ENCODE measurements at regions not wholly inside any gene's neighbourhood (a gene's known extent, or its start where the extent isn't known, plus 50 kb on each side); places are given as distances from the start of the nearest gene placed in this dataset.

DNA sequence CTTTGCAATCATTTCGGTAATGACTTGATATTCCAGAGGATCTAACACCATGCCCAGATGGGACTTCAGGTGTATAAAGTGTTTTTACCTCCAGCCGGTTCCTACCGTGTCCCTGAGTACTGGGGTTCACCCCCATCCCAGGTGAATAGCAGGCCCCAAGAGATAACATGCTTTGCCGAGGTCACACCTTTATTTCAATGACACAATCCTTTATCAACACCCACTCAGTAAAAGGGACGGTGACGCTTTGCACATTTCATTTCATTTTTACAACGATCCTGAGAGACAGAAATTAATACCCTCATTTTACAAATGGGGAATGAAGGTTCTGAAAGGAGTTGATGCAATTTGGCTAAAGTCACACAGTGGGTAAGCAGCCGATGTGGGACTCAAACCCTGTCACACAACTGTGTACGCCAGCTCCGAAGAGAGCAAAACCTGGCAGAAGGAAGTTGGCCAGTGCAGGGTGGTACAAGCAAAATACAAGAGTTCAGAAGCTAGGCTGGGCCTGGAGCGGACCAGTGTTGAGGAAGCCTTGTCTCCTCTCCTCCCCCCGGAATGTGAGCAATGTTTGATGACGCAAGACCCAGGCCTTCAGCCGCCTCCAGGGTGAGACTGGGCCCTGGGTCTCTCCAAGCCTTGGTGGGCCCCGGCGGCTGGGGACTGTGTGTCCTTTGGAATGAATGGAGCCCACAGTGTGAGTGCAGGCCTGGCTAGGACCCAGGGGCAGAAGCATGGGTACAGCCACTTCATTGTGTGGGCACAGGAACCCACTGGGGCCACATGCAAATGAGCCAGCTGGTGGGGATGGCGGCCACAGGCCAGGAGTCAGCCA is 139.6 kb upstream of the MYCN start:
- Histone ChIP-seq H4K20me1 (ENCODE audit: control insufficient read depth, extremely low read depth, insufficient read depth, low read length) (no peaks in the 10 kb centered on the region), H3K9ac (ENCODE audit: insufficient read depth, low read length) (no peak overlapping the region), H3K27me3 (ENCODE audit: control insufficient read depth, insufficient read depth, low read length) (no peaks in the 10 kb centered on the region), H2AFZ (ENCODE audit: low read length) (no peak overlapping the region), H3K4me3 (replicated peaks in 1 of 4; ENCODE audit: control extremely low read depth in 1 of 4, insufficient read depth in 1 of 4, low read depth in 3 of 4, low read length in 4 of 4) (no peak overlapping the region), H3K36me3 (ENCODE audit: control insufficient read depth, insufficient read depth, low read length) (no peaks in the 10 kb centered on the region), H3K27ac (ENCODE audit: insufficient read depth, low read length) (no peak overlapping the region), H3K9me3 (ENCODE audit: control insufficient read depth, insufficient read depth, low read depth, low read length) (no peaks in the 10 kb centered on the region), H3K4me1 (ENCODE audit: control insufficient read depth, extremely low read depth, insufficient read depth, low read length) (no peaks in the 10 kb centered on the region), H3K79me2 (ENCODE audit: control insufficient read depth, insufficient read depth, low read length) (no peaks in the 10 kb centered on the region), H3K4me2 (ENCODE audit: extremely low read depth, insufficient read depth, low read length) (no peak overlapping the region)
- TF ChIP-seq, protein P1, sequence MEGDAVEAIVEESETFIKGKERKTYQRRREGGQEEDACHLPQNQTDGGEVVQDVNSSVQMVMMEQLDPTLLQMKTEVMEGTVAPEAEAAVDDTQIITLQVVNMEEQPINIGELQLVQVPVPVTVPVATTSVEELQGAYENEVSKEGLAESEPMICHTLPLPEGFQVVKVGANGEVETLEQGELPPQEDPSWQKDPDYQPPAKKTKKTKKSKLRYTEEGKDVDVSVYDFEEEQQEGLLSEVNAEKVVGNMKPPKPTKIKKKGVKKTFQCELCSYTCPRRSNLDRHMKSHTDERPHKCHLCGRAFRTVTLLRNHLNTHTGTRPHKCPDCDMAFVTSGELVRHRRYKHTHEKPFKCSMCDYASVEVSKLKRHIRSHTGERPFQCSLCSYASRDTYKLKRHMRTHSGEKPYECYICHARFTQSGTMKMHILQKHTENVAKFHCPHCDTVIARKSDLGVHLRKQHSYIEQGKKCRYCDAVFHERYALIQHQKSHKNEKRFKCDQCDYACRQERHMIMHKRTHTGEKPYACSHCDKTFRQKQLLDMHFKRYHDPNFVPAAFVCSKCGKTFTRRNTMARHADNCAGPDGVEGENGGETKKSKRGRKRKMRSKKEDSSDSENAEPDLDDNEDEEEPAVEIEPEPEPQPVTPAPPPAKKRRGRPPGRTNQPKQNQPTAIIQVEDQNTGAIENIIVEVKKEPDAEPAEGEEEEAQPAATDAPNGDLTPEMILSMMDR (conservative IDR thresholded peaks at IDR 0.05 in 1 of 2, IDR thresholded peaks at IDR 0.05 in 1 of 2; ENCODE audit: low read depth in 1 of 2, low read length in 2 of 2) = no peak
- TF ChIP-seq EZH2 (IDR thresholded peaks at IDR 0.05; ENCODE audit: low read length, missing control alignments) = no peak
- DNase-seq (ENCODE audit: low read depth in 2 of 2) = no peak

DNA sequence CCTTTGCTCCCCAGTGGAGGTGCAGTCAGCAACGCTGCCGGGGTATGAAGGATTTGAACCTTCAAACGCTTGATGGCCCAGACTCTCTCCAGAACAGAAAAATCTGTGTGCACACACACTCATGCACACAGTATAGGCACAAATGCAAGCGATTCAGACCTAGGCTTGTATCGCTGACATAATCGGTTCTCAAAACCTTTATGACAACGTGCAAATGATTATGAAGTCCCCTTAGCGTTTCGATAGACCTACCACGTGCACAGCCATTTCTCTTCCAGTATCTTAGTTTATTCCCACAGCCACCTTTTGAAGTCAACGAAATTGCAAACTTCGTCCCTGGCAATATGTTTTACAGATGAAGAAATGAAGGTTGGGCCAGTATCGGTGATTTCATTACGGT is 138.9 kb upstream of the MYCN start:
- Histone ChIP-seq H3K4me2 (ENCODE audit: extremely low read depth, insufficient read depth, low read length) (no peak overlapping the region), H4K20me1 (ENCODE audit: control insufficient read depth, extremely low read depth, insufficient read depth, low read length) (no peaks in the 10 kb centered on the region), H3K4me1 (ENCODE audit: control insufficient read depth, extremely low read depth, insufficient read depth, low read length) (no peaks in the 10 kb centered on the region), H3K9ac (ENCODE audit: insufficient read depth, low read length) (no peak overlapping the region), H2AFZ (ENCODE audit: low read length) (no peak overlapping the region), H3K27me3 (ENCODE audit: control insufficient read depth, insufficient read depth, low read length) (no peaks in the 10 kb centered on the region), H3K79me2 (ENCODE audit: control insufficient read depth, insufficient read depth, low read length) (no peaks in the 10 kb centered on the region), H3K27ac (ENCODE audit: insufficient read depth, low read length) (no peak overlapping the region), H3K4me3 (replicated peaks in 1 of 4; ENCODE audit: control extremely low read depth in 1 of 4, insufficient read depth in 1 of 4, low read depth in 3 of 4, low read length in 4 of 4) (no peak overlapping the region), H3K36me3 (ENCODE audit: control insufficient read depth, insufficient read depth, low read length) (no peaks in the 10 kb centered on the region), H3K9me3 (ENCODE audit: control insufficient read depth, insufficient read depth, low read depth, low read length) (no peaks in the 10 kb centered on the region)
- no peak for TF ChIP-seq EZH2 (IDR thresholded peaks at IDR 0.05; ENCODE audit: low read length, missing control alignments)
- TF ChIP-seq, protein P1 (conservative IDR thresholded peaks at IDR 0.05 in 1 of 2, IDR thresholded peaks at IDR 0.05 in 1 of 2; ENCODE audit: low read depth in 1 of 2, low read length in 2 of 2) = no peak
- DNase-seq (ENCODE audit: low read depth in 2 of 2) = no peak

- H3K36me3 ChIP-seq (ENCODE audit: control insufficient read depth, insufficient read depth, low read length) = no peaks in the 10 kb centered on the region
- no peaks in the 10 kb centered on the region for H3K9me3 ChIP-seq (ENCODE audit: control insufficient read depth, insufficient read depth, low read depth, low read length)
- TF ChIP-seq EZH2 (IDR thresholded peaks at IDR 0.05; ENCODE audit: low read length, missing control alignments) = no peak
- TF ChIP-seq, protein P1 (conservative IDR thresholded peaks at IDR 0.05 in 1 of 2, IDR thresholded peaks at IDR 0.05 in 1 of 2; ENCODE audit: low read depth in 1 of 2, low read length in 2 of 2) = no peak
- H3K79me2 ChIP-seq (ENCODE audit: control insufficient read depth, insufficient read depth, low read length) = no peaks in the 10 kb centered on the region
- H3K4me3 ChIP-seq (replicated peaks in 1 of 4; ENCODE audit: control extremely low read depth in 1 of 4, insufficient read depth in 1 of 4, low read depth in 3 of 4, low read length in 4 of 4) = no peak overlapping the region
- no peak overlapping the region for H3K4me2 ChIP-seq (ENCODE audit: extremely low read depth, insufficient read depth, low read length)
- H4K20me1 ChIP-seq (ENCODE audit: control insufficient read depth, extremely low read depth, insufficient read depth, low read length) = no peaks in the 10 kb centered on the region
- H3K9ac ChIP-seq (ENCODE audit: insufficient read depth, low read length) = no peak overlapping the region
- no peak overlapping the region for H2AFZ ChIP-seq (ENCODE audit: low read length)
- H3K27ac ChIP-seq (ENCODE audit: insufficient read depth, low read length) = no peak overlapping the region
- DNase-seq (ENCODE audit: low read depth in 2 of 2) = no peak
- no peaks in the 10 kb centered on the region for H3K27me3 ChIP-seq (ENCODE audit: control insufficient read depth, insufficient read depth, low read length)
- H3K4me1 ChIP-seq (ENCODE audit: control insufficient read depth, extremely low read depth, insufficient read depth, low read length) = no peaks in the 10 kb centered on the region
Measured at GRCh38 chr2:15801904-15802303, 138.4 kb upstream of the MYCN start.
